GM13977 (cell line): ENCODE measurements at regions not wholly inside any gene's neighbourhood (a gene's known extent, or its start where the extent isn't known, plus 50 kb on each side); places are given as distances from the start of the nearest gene placed in this dataset.
"Not testable (repeated sequence)": the region's sequence is repeated elsewhere in the genome, so short reads cannot be mapped to it uniquely, and the experiment has no call there.

Experiments
- DNase-seq: peaks from one replicate; pipeline ENCODE4 v3.0.0; 2012; ENCODE audit warnings: low spot score
- in situ Hi-C: fragments of 300-500 bp; cut with MboI; formaldehyde crosslinking; loops from one replicate; pipeline ENCODE4 v1.12.0; 2022; ENCODE audit warnings: low sequenced_read_pairs, low pct_unique_long_range_greater_than_20kb, mixed read lengths, inconsistent platforms; ENCODE audit not compliant: unreplicated experiment
- TF ChIP-seq, protein P1 (sequence below): IDR thresholded peaks from 2 replicates; pipeline ENCODE4 v1.5.1; 2012; ENCODE audit warnings: mild to moderate bottlenecking, control low read depth; ENCODE audit not compliant: insufficient read depth; ENCODE audit errors: extremely low read depth, missing control alignments

- TF ChIP-seq, protein P1, sequence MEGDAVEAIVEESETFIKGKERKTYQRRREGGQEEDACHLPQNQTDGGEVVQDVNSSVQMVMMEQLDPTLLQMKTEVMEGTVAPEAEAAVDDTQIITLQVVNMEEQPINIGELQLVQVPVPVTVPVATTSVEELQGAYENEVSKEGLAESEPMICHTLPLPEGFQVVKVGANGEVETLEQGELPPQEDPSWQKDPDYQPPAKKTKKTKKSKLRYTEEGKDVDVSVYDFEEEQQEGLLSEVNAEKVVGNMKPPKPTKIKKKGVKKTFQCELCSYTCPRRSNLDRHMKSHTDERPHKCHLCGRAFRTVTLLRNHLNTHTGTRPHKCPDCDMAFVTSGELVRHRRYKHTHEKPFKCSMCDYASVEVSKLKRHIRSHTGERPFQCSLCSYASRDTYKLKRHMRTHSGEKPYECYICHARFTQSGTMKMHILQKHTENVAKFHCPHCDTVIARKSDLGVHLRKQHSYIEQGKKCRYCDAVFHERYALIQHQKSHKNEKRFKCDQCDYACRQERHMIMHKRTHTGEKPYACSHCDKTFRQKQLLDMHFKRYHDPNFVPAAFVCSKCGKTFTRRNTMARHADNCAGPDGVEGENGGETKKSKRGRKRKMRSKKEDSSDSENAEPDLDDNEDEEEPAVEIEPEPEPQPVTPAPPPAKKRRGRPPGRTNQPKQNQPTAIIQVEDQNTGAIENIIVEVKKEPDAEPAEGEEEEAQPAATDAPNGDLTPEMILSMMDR, result no peak
- no peak for DNase-seq
- in situ Hi-C loops, result loop anchor here (10.0 kb wide), 1 partner anchor 129 kb away; the partner anchor contains the start of gene HAPLN3
These were observed 64.8 kb upstream of the ABHD2 start for GRCh38 chr15:89023311-89023961.

DNA sequence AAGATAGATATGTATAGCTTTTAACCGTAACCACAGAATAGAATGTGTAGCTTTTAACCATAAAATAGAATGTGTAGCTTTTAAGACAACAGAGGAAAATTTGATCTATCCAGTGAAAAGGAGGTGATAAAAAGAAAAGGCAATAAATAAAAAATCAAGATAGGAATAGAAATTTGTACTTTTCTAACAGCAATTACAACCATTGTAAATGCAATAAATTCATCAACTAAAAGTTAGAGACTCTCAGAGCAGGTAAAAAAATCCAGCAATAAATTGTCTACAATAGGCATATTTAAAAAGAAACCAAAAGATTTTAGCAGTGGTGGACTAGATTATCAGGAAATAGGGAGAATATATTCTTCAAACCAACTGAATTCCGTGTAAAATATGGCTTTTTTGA is 63.8 kb upstream of the ABHD2 start:
- TF ChIP-seq, protein P1, result no peak
- in situ Hi-C loops, result loop anchor here (10.0 kb wide), 1 partner anchor 130 kb away; the partner anchor contains the start of gene HAPLN3
- no peak for DNase-seq

GRCh38 chr15:89026167-89026566 is 62.1 kb upstream of the ABHD2 start:
- in situ Hi-C loops, result loop anchor here (10.0 kb wide), 1 partner anchor 131 kb away; the partner anchor contains the start of gene HAPLN3
- no peak for DNase-seq
- TF ChIP-seq, protein P1, result no peak

DNA sequence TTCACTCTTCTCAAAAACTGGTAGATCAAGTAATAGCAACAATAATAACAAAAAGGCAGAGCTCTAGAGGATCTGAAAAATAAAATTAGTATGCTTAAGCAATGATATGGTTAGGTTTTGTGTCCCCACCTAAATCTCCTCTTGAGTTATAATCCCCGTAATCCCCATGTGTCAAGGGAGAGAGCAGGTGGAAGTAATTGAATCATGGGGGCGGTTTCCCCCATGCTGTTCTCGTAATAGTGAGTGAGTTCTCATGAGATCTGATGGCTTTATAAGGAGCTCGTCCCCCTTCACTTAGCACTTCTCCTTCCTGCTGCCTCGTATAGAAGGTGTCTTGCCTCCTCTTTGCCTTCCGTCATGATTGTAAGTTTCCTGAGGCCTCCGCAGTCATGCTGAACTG is 60.2 kb upstream of the ABHD2 start:
- no peak for DNase-seq
- in situ Hi-C loops, result loop anchor here (10.0 kb wide), 1 partner anchor 133 kb away; the partner anchor contains the start of gene HAPLN3
- TF ChIP-seq, protein P1, result no peak

GRCh38 chr15:89030311-89030710 is 57.9 kb upstream of the ABHD2 start:
- in situ Hi-C loops, result no loop called here
- TF ChIP-seq, protein P1, result no peak
- no peak for DNase-seq

- in situ Hi-C loops, DNase-seq: not testable (repeated sequence)
These were observed 56.5 kb upstream of the ABHD2 start for GRCh38 chr15:89031637-89032285.

DNA sequence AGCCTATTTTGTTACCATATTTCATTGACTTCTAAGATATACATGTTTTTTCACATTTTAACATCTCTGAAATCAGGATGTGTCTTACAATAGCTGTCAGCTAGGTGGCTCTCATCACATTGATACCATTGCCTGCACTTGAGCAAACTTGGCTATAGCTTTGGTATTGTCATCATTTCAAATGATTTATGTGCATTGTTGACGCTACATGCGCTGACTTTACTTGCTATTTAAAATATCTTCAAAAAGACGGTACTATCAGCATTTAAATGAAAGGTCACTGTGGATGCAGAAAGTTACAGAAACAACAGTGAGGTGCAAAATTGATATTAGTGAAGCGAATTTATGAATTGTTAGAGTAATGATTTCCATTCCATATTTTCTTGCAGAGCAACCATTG is 54.0 kb upstream of the ABHD2 start:
- TF ChIP-seq, protein P1, result peak; percentile 22
- DNase-seq, result no peak
- in situ Hi-C loops, result no loop called here
